Chondrocyte (in vitro differentiated cells): ENCODE measurements at regions not wholly inside any gene's neighbourhood (a gene's known extent, or its start where the extent isn't known, plus 50 kb on each side); places are given as distances from the start of the nearest gene placed in this dataset.

ENCODE experiments used
- DNase-seq: peaks from one replicate; pipeline ENCODE4 v3.0.0; 2021; ENCODE audit warnings: mixed read lengths, low spot score
- H3K27ac Mint-ChIP-seq: one replicate; pipeline ENCODE4 v1.8.0; 2021; ENCODE audit warnings: mild to moderate bottlenecking, moderate library complexity, mixed read lengths; ENCODE audit not compliant: unreplicated experiment
- H3K27me3 Mint-ChIP-seq: 2 replicates; pipeline ENCODE4 v1.8.0; 2021; ENCODE audit warnings: low read depth, mixed read lengths
- H3K36me3 Mint-ChIP-seq: 2 replicates; pipeline ENCODE4 v1.8.0; 2021; ENCODE audit warnings: low read depth, mixed read lengths
- H3K4me1 Mint-ChIP-seq: 2 replicates; pipeline ENCODE4 v1.8.0; 2021; ENCODE audit warnings: low read depth, mild to moderate bottlenecking, mixed read lengths
- H3K4me3 Mint-ChIP-seq: one replicate; pipeline ENCODE4 v1.8.0; 2021; ENCODE audit warnings: mild to moderate bottlenecking, moderate library complexity, mixed read lengths; ENCODE audit not compliant: unreplicated experiment
- H3K9me3 Mint-ChIP-seq: 2 replicates; pipeline ENCODE4 v1.8.0; 2021; ENCODE audit warnings: low read depth, mixed read lengths
- TF ChIP-seq, protein P1 (sequence below): fragments of 200-600 bp; sonication (generic); IDR thresholded peaks from 2 replicates; pipeline ENCODE4 v1.5.0; 2021; ENCODE audit warnings: antibody characterized with exemption, mild to moderate bottlenecking, moderate library complexity

DNA sequence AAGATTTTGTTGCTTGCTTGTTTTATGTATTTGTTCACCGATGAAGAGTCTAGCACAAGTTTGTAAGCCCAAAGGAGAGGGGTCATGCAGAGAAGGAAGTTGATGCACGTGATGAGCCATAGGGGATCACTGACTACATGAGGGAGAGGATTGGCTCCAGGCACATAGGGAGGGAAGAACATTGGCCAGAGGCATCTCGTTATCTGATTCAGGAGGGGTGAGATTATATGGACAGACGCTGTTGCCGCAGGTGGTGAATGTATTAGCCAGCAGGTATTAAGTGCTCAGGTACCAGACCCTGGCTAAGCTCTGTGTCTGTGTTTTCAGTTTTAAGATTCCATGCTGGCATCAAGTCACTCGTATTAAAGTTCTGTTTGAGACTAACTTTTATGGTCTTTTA is 91.8 kb upstream of the CHST9 start:
- H3K27ac Mint-ChIP-seq: no peak overlapping the region
- peaks cover 6% of the 10 kb centered on the region for H3K27me3 Mint-ChIP-seq
- DNase-seq: no peak
- no peak overlapping the region for H3K4me3 Mint-ChIP-seq
- no peaks in the 10 kb centered on the region for H3K36me3 Mint-ChIP-seq
- no peaks in the 10 kb centered on the region for H3K4me1 Mint-ChIP-seq
- H3K9me3 Mint-ChIP-seq: peaks cover 3% of the 10 kb centered on the region
- TF ChIP-seq, protein P1, sequence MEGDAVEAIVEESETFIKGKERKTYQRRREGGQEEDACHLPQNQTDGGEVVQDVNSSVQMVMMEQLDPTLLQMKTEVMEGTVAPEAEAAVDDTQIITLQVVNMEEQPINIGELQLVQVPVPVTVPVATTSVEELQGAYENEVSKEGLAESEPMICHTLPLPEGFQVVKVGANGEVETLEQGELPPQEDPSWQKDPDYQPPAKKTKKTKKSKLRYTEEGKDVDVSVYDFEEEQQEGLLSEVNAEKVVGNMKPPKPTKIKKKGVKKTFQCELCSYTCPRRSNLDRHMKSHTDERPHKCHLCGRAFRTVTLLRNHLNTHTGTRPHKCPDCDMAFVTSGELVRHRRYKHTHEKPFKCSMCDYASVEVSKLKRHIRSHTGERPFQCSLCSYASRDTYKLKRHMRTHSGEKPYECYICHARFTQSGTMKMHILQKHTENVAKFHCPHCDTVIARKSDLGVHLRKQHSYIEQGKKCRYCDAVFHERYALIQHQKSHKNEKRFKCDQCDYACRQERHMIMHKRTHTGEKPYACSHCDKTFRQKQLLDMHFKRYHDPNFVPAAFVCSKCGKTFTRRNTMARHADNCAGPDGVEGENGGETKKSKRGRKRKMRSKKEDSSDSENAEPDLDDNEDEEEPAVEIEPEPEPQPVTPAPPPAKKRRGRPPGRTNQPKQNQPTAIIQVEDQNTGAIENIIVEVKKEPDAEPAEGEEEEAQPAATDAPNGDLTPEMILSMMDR: no peak

DNA sequence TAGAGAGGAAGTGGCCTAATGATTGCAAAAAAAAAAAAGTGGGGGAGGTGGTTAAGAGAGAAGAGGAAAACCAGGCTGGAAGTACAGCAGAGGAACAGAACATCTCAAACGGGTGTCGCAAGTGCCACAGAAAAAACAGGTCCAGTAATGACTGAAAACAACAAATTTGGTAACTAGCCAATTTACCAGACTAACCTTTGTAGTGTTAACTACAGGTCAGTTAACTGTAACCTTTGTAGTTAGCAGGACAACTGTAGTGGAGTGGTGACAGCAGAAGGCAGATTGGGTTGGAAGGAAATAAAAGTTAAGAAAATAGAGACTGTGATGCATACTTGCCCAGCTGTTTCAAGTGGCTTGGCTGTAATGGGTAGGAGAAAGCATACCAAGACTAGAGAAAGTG is 91.4 kb upstream of the CHST9 start:
- peaks cover 6% of the 10 kb centered on the region for H3K27me3 Mint-ChIP-seq
- H3K36me3 Mint-ChIP-seq: no peaks in the 10 kb centered on the region
- DNase-seq: no peak
- H3K4me1 Mint-ChIP-seq: no peaks in the 10 kb centered on the region
- TF ChIP-seq, protein P1: no peak
- no peak overlapping the region for H3K27ac Mint-ChIP-seq
- H3K9me3 Mint-ChIP-seq: peaks cover 4% of the 10 kb centered on the region
- H3K4me3 Mint-ChIP-seq: no peak overlapping the region

DNA sequence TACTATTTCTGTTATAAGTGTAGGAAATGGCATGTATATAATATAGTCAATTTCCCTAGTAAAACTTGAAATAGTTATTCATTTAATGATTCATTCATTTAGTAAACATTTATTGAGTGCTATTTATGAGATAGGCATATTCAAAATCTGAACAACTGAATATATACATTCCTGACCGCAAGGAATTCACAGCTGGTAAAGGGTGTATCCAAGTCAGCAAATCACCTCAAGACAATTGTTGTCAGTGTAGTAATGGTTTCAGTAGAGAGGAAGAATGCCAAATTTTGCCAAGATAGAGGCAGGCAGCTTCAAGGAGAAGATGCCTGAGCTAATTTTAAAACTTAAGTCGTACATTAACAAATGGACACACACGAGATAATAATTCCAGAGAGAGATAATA is 89.8 kb upstream of the CHST9 start:
- Mint-ChIP-seq H3K4me1 (no peaks in the 10 kb centered on the region), H3K4me3 (no peak overlapping the region), H3K36me3 (no peaks in the 10 kb centered on the region), H3K27ac (no peak overlapping the region), H3K27me3 (peaks cover 14% of the 10 kb centered on the region), H3K9me3 (peaks cover 6% of the 10 kb centered on the region)
- TF ChIP-seq, protein P1: no peak
- DNase-seq: no peak

DNA sequence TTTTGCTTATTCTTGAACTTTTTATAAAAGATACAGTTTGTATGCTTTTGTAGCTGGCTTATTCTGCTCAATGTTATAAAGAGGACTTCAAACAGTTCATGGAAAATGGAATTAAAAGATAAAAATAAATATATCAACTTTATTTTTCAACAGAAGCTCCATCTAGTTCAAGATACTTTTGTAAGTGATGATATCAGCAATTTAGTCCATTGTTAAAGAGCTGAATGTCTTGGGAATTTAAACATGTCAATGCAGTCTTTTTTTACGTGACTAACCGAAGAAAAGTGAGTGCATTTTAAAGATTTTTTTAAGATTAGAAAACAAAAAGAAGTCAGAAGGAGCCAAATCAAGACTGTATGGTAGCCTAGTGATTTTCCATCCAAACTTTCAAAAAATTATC is 85.4 kb upstream of the CHST9 start:
- no peaks in the 10 kb centered on the region for H3K4me1 Mint-ChIP-seq
- TF ChIP-seq, protein P1: no peak
- H3K9me3 Mint-ChIP-seq: peaks cover 3% of the 10 kb centered on the region
- no peak overlapping the region for H3K4me3 Mint-ChIP-seq
- H3K27me3 Mint-ChIP-seq: peaks cover 9% of the 10 kb centered on the region
- no peaks in the 10 kb centered on the region for H3K36me3 Mint-ChIP-seq
- DNase-seq: no peak
- H3K27ac Mint-ChIP-seq: no peak overlapping the region

DNA sequence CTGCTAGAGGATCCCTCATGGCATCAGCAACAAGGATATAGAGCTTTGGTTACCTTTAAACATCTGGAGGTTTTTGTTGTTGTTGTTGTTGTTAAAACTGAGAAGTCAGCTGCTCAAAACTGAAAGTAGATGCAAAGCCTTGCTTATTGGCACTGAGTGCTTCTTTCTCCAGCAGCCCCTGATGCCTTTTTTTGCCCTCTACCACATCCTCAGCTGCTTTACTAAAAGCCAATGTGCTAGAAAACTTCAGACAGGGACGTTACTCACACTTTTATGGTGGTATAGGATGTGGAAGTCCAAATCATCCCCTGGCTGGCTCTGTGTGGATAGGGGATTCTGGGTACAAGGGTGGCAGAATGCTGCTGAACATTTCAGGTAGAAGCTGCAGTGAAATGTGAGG is 78.3 kb upstream of the CHST9 start:
- no peak overlapping the region for H3K27ac Mint-ChIP-seq
- TF ChIP-seq, protein P1: no peak
- H3K36me3 Mint-ChIP-seq: peaks cover 7% of the 10 kb centered on the region
- H3K4me3 Mint-ChIP-seq: no peak overlapping the region
- H3K4me1 Mint-ChIP-seq: no peaks in the 10 kb centered on the region
- peaks cover 4% of the 10 kb centered on the region for H3K27me3 Mint-ChIP-seq
- H3K9me3 Mint-ChIP-seq: peaks cover 23% of the 10 kb centered on the region
- no peak for DNase-seq
